ENCODE measurements at regions not wholly inside any gene's neighbourhood (a gene's known extent, or its start where the extent isn't known, plus 50 kb on each side); places are given as distances from the start of the nearest gene placed in this dataset.

GRCh38 chr10:132471125-132471451 is 66.5 kb upstream of the INPP5A start:
- no peak overlapping the region for H3K4me3 ChIP-seq (ENCODE audit: low read depth, poor library complexity, severe bottlenecking)
- intact Hi-C loops (cut with DNase I; ENCODE audit: low total_unique reads), result no loop called here
- 93 to 96% methylated on average over 4 of the region's 4 CpGs for WGBS, 2 donors
- TF ChIP-seq POLR2A (IDR thresholded peaks at IDR 0.05), result no peak
- DNase-seq (ENCODE audit: low spot score in 2 of 2), result no peak

GRCh38 chr10:132471484-132471883 is 66.1 kb upstream of the INPP5A start:
- intact Hi-C loops (cut with DNase I; ENCODE audit: low total_unique reads), result no loop called here

GRCh38 chr10:132475086-132475485 is 62.5 kb upstream of the INPP5A start:
- 33 to 43% methylated on average over 1 of the region's 1 CpG for WGBS, 2 donors
- DNase-seq (ENCODE audit: low spot score in 2 of 2), result no peak

More at GRCh38 chr10:132471484-132471883, 66.1 kb upstream of the INPP5A start:
- DNase-seq (ENCODE audit: low spot score in 2 of 2), result no peak
- WGBS, 2 donors, result 89 to 97% methylated on average over 9 of the region's 9 CpGs
- TF ChIP-seq CTCF (IDR thresholded peaks at IDR 0.05) (no peak), POLR2A (IDR thresholded peaks at IDR 0.05) (no peak)
- H3K4me3 ChIP-seq (ENCODE audit: low read depth, poor library complexity, severe bottlenecking), result no peak overlapping the region

GRCh38 chr10:132476146-132477065 is 61.2 kb upstream of the INPP5A start:
- WGBS, 2 donors, result 74 to 88% methylated on average over 13 to 15 of the region's 16 CpGs
- TF ChIP-seq CTCF (IDR thresholded peaks at IDR 0.05), result no peak
- no peak for TF ChIP-seq POLR2A (IDR thresholded peaks at IDR 0.05)
- intact Hi-C loops (cut with DNase I; ENCODE audit: low total_unique reads), result no loop called here
- no peak overlapping the region for H3K4me3 ChIP-seq (ENCODE audit: low read depth, poor library complexity, severe bottlenecking)
- no peak for DNase-seq (ENCODE audit: low spot score in 2 of 2)

More at GRCh38 chr10:132475086-132475485, 62.5 kb upstream of the INPP5A start:
- intact Hi-C loops (cut with DNase I; ENCODE audit: low total_unique reads), result no loop called here
- no peak overlapping the region for H3K4me3 ChIP-seq (ENCODE audit: low read depth, poor library complexity, severe bottlenecking)
- TF ChIP-seq POLR2A (IDR thresholded peaks at IDR 0.05) (no peak), CTCF (IDR thresholded peaks at IDR 0.05) (no peak)

GRCh38 chr10:132477066-132477397 is 60.6 kb upstream of the INPP5A start:
- TF ChIP-seq POLR2A (IDR thresholded peaks at IDR 0.05) (no peak), CTCF (IDR thresholded peaks at IDR 0.05) (no peak)
- intact Hi-C loops (cut with DNase I; ENCODE audit: low total_unique reads), result no loop called here
- DNase-seq (ENCODE audit: low spot score in 2 of 2), result no peak
- H3K4me3 ChIP-seq (ENCODE audit: low read depth, poor library complexity, severe bottlenecking), result no peak overlapping the region
- WGBS, 2 donors, result 92 to 93% methylated on average over 8 of the region's 8 CpGs

- no peak overlapping the region for H3K4me3 ChIP-seq (ENCODE audit: low read depth, poor library complexity, severe bottlenecking)
- WGBS, 2 donors, result 71 to 88% methylated on average over 15 to 17 of the region's 23 CpGs
- intact Hi-C loops (cut with DNase I; ENCODE audit: low total_unique reads), result no loop called here
- TF ChIP-seq CTCF (IDR thresholded peaks at IDR 0.05) (no peak), POLR2A (IDR thresholded peaks at IDR 0.05) (no peak)
- no peak for DNase-seq (ENCODE audit: low spot score in 2 of 2)
These were observed 59.9 kb upstream of the INPP5A start for GRCh38 chr10:132477398-132478340.
